ENCODE measurements at regions not wholly inside any gene's neighbourhood (a gene's known extent, or its start where the extent isn't known, plus 50 kb on each side); places are given as distances from the start of the nearest gene placed in this dataset.
A peak's percentile ranks its signal among the peaks of the same experiment; 100 is the strongest.

DNA sequence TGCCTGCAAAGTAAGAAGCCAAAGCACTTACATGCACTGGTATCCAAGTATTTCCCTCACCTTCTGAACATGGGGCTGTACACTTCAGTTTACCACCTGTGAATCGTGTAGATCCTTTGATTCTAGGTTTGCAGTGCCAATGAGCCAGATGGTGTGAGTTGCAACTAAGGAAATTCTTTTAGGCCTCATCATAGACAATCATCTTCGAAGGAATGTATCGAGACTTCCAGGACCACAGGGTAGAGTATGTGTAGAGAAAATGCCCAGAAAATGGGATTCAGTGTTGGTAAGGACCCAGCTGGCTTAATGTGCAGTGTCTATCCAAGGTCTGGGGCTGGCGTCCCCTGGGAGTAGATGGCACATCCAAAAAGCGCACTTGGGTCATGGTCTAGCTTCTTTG, 323.2 kb upstream of the TPM1 start:
- no peak for DNase-seq

DNA sequence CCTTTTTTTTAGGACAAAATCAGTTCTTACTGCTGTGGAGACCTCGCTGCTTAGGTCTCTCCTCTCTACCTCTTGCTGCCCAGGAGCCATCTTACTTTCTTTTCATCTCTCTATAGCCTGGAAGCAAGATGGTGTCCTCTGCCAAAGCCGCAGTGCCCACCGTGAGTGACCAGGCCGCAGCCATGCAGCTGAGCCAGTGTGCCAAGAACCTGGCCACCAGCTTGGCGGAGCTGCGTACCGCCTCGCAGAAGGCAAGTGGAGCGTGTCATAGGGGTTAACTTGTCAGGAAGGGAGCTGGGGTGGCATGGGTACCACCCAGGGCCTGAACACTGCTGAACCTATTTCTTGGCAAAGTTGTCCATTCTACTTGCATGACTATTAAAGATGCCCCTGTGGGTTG, 320.3 kb upstream of the TPM1 start:
- DNase-seq, result no peak

DNA sequence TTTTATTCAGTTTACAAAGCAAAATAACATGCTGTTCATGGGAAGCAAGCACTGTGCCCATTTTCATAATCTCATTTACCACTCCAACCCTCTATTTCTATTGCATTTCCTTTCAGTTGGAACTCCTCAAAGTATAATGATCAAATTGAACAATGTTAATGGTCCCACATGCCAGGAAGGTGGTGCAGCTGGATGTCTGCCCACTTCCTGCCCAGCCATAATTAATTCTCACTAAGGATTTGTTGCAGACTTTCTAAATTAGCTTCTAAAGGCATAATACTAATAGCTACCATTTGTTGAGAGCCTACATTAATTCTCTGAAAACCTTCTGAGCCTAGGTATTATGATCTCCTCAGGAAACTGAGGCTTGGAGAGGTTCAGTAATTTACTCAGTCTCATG, 316.1 kb upstream of the TPM1 start:
- DNase-seq, result no peak

DNA sequence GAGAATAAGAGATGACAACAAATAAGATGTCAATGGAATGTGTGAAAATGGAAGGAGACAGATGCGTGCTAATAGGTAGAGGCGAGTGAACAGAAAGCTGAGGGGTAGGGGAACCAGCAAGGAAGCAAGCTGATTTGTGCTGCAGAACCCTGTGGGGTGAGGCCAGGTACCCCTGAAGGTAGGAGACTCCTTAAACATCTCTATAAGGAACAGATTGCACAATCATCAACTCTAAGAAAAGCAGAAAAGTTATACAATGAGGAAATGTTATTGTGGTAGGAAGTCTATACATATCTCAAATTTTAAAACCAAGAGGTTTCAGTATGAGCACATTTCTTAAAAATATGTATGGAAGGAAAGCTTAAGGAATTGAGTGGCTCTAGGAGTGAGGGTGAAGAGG, 315.0 kb upstream of the TPM1 start:
- no peak for DNase-seq

DNA sequence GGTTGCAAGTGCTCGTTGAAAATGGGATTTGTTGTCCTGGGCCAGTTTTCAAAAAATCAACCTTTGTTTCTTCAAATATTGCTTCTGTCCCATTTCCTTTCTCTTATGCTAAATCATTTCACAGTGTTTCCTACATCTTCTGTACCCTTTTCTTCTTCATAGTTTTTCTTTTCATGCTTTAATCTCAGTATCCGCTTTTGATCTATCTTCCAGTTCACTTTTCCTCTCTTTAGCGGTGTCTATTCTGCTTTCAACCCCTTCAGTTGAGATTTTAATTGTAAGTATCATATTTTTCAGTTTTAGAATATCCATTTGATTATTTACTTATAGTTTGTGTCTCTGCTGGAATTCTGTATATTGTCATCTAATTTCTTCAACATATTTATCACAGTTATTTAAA, 311.7 kb upstream of the TPM1 start:
- no peak for DNase-seq

DNA sequence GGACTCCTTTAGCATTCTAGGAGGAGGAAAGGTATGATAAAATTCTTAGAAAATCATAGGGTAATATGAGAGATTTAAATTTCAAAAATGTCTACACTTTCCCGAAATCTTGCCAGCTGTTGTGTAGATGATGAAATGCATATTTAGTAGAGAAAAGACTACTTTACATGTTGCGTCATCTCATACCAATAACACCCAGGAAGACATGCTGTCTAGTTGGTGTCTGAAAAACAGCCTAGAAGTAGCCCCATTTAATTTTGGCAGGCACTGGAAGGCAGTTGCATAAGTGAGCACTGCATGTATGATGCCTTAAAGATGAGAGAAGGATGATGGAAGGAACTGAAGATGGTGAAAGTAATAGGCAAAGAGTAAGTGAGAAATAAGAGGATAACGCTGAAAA, 310.5 kb upstream of the TPM1 start:
- DNase-seq, result no peak

DNA sequence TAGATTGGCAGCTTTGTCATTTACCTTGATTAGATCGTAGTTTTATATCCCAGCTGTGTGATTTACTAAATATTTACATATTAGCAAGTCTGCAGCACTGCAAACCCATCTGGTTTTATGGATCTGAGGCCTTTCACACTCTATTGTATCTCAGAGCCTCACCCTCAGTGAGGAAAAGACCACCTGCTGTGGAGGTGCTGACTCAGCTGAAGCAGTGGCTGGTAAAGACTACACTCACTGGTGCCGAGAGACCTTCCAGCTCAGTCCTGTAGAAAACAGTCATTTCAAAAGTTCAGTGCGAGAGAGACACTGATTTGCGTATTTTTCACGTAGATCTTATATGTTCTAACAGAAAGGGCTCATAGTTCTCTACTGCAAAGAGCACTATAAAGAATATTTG, 307.8 kb upstream of the TPM1 start:
- no peak for DNase-seq

DNA sequence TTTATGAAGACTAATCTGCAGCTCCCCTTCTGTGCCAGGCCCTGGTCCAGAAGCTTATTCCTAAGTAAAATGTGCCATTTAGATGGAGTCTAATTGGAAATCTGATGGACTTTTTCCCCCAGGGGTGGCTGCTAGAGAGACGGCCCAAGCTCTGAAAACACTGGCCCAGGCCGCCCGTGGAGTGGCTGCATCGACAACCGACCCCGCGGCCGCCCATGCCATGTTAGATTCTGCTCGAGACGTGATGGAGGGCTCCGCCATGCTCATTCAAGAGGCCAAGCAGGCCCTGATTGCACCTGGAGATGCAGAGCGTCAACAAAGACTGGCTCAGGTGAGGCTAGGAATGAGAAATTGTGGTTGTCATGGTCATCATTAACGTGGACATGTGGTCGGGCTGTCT, 305.8 kb upstream of the TPM1 start:
- no peak for DNase-seq

DNA sequence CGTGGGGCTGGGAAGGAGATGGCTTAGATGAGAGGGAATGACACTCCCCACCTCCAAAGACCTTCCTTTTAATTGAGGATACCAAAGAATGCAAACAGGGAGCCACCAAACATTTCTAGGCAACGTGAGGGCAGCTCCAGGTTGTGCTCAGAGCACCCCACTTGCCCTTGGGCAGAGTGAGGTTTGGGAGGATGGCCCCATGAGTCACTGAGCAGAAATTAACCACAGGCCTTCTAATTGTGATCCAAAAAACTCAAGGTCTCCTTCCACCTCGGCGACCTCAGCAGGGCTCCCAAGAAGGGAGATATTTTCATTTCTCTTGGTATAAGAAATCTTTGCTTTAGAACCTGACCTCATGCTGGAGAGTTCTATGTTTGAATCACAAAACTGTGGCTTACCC, 305.0 kb upstream of the TPM1 start:
- no peak for DNase-seq

DNA sequence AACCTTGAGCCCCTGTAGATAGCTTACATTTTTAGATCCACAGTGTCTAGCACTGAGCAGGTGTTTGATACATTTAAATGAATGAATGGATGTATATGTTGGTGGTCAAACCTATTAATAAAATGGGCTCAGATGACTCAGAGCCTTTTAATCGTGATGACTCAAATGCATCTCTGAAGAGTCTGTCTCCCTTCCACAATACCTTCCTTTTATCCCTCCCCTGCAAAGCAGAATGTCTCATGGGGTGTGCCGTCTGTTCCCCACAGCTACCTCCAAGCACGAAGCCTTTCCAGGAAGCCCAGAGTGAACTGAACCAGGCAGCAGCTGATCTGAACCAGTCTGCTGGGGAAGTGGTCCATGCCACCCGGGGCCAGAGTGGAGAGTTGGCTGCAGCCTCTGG, 303.5 kb upstream of the TPM1 start:
- DNase-seq, result no peak

DNA sequence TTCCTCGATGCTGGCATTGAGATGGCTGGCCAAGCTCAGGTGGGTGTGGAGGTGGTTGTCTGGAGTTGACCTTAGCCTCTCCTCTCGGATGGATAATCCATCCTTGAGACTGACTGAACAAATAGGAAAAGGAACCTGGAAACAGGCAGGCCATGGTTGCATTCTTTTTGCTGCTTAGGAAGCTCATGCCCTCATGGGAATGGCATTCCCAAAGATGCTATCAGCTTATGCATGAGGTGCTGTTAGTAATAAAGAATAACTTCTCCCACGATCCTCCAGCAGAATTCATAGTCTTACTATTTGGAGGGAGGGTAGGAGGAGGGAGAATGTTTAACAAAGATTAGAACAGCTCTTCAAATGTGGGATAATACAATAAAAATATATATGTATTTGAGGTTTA, 303.0 kb upstream of the TPM1 start:
- no peak for DNase-seq

DNA sequence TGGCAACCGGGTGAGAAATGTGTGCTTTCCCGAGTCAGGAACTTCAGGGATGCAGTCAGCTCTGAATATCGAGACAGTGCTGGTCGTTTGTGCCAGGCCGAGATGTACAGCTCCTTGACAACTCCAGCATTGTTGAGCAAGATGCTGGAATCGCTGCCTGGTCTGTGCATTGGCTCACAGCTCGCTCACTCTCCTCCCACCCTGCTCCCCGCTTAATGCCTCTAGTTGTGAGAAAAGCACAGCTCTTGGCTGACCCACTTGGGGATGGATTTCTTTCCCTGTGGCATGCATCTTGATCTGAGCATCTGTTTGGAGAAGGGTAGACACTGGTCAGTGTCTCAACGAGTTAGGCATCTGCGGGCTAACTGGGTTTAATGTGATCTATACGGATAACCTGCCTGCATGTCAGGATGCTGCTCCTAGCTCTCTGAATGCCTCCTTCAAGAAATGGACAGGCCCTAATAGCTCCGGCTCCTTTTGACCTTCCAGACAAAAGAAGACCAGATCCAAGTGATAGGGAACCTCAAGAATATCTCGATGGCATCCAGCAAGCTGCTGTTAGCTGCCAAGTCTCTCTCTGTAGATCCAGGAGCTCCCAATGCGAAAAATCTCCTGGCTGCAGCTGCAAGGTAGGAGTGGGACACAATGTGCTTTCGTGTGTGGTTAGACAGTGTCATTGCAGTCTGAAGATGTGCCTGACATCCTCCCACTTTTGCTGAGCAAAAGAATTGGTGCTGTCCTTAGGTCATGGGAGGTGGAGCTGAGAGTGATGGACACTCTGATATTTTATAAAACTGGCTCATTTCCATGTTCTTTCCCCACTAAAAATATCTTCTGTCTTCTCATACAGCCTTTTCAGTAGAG, 302.2 kb upstream of the TPM1 start:
- DNase-seq, result no peak

DNA sequence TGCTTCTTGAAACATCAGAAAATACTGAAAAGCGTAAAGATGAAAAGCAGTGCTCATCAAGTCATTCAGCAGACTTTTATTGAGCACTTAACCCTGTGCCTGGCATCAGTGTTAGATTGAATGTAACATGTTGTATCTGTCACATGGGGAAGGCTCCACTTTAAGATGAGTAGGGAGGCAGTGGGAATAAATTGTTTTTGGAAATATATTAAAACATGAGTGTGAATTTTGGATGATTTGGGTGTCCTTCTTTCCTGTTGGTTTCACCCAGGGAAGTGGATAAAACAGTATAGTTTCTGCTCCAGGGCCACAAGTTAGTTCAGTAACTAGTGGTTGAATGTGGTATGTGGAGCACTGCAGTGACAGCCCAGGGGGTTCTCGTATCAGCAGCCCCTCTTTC, 301.4 kb upstream of the TPM1 start:
- no peak for DNase-seq

DNA sequence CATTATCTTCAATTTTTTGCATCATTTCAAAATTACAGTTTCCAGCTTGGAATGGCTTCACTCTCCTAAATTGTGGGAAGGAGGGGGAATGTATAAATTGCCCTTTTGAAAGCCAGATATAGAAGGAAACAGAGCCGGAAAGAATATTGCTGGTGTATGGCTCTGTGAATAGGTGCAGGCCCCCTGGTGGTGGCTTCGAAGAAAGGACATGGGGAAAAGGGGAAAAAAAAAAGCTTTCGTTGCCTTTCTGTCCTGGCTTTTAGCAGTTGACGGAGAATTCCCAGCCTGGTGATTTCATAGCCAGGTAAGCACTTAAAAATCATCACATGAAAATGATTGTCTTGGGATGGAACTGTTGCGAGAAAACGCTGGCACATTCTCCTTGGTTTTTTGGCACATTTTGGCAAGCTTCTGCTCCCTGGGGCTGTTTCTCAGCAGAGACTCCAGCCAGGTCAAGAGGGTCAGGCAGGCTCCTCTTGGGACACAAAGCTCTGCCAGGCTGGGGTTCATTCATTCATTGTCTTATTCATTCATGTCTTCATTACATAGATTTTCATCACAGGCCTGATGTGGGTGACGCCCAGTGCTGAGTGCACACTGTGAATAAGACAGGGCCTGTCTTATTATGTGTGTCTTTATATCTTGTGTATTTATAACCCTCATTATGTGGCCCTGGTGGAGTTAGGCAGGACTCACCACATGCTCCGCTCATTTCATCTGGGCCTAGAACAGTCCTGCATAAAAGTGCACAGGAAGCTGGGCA, 300.0 kb upstream of the TPM1 start:
- peak; percentile 55 for DNase-seq

DNA sequence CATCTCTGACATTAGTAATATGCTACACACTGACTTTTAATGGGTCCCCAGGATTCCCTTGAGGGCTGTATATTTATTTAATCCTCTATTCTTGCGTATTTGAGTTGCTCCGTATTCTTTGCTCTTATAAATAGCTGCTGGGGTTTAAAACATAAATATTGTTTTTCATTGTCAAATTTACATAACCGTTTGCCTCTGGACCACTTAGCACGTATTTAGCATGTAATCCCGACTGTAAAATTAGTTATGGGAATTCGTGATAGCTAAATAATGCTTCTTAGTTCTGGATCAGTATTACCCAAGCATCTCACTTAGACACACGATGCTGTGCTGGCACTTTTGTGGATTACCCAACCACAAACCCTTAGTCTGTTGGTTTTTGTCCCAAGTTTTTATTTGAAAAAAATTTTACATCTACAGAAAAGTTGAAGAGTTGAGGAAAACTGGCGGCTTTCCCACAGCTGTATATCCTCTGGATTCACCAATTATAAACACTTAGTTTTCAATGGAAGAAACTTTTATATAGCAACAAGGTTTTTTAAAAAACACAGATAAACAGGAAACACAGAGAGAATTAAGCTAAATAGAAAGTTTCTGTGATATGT, 296.8 kb upstream of the TPM1 start:
- no peak for DNase-seq

DNA sequence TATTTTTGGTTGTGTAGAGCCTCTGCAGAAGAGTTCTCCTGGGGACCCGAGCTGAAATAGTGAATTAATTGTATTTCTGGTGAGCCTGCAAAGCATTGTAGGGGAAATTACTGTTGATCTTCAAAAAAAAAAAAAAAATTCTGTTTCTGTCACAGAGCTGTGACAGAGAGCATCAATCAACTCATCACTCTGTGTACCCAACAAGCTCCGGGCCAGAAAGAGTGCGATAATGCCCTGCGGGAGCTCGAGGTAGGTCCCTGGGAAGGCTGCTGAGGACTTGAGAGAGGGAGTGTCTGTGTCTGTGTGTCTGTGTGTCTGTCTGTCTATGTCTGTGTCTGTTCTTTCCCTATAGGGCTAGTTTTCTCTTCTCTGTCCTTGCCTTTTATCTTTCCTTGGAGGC, 294.4 kb upstream of the TPM1 start:
- no peak for DNase-seq

DNA sequence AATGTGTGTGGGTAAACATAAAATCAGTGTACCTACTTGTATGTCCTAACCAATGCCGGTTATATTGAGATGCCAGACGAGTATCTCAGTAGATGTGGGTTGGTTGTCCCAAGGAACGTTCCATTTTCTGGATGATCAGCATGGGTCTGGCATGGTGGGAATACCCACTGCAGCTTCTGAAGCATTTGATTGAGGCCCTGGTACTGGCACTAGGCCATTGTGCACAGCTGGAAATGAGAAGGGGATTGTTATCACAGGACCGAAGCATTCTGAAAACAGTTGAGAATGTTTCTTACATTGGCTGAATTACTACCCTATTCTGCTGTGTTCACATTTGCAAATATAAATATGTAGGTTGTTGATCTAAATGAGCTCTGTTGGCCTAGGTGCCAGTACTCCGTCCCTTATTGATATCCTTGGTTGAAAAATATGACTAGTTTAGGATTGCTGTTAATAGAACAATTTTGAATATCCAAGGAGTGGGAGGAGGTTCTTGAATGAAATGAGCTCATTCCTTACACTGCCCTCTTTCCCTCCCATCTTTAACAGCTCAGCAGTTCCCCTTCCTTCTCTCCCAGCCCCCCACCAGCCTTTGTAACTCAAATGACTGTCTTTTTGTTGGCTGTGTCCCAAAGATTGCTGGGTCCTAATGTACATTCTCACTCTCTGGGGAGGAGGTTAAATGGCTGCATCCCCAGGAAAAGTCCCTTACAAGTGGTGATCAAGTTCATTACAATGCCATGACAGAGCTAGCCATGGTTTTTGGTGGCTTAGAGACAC, 293.3 kb upstream of the TPM1 start:
- no peak for DNase-seq

DNA sequence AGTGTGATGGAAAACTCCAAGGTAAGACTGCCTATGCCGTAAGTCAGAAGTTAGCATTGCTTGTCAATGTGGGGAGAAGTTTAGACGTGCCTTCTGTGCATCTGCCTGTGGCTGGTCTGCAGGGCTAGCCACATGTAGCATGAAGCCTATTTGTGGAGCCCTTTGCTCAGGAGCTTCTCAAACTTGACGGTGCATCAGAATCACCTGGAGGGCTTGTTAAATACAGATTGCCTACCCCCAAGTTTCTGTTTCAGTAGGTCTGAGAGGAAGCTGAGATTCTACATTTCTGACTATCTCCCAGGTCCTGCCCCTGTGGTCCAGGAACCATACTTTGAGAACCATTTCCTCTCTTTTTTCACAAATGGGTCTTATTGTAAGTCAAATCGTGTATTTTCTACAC, 292.1 kb upstream of the TPM1 start:
- no peak for DNase-seq

DNA sequence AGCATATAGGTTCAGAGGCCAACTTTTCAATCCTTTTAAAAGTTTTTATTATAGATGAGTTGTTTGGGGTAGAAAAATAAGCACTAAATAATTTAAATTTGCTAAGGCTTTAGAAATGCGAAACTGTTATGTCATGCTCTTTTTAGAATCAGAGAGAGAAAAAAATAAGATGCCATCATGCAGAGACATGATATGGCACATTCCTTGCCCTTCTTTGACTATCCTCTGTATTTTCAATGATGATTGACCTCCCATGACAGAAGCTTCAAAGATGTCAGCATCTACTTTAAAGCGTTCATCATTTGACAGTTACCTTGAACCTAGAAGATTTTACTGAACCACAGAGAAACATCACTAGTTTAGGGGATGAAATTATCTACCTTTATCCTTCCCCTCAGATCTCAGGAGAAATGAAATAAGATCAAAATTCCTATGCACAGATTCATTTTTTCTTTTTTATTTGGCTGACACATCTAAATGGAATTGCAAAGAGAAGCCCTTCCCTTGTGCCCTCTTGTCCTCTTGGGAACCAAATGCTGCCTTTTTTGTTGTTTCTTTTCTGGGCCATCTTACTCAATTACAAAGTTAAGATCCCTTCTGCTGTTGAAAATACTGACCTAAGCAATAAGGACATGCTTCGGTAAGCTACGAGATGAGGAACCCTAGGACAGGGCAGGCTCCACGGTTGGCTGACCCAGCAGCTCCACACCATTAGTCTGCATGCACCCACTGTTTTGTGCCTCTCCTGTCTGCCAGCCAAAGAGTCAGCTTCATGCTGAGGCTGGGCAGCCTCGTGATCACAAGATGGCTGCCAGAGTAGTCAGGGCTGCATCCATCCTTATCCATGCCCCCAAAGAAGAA, 289.7 kb upstream of the TPM1 start:
- no peak for DNase-seq

DNA sequence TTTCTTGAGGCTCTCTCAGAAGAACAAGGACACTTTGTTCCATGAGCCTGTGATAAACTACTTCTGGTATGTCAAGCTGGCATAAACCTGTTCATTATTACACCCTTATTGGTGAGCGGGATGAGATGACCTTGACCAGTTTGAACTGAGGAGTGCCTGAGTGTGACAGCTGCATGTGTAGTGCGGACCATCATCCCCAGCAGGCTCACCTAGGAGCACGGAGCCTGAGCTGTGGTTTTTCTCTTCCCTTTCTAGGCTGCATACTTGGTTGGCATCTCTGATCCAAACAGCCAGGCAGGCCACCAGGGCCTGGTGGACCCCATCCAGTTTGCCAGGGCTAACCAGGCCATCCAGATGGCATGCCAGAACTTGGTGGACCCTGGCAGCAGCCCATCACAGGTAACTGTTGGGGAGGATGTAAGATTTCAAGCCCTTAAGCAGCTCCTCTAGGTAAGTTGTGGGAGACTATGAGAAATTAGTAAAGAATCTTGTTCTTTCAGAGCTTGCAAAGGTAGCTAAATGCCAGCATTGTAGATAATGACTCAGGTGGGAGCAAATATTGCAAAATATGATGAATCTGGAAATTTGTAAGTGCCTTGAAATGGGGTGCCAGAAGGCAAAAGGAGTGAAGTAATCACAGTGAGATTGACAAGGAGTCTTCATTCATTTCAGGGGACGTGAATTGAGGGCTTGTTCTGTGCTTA, 288.9 kb upstream of the TPM1 start:
- no peak for DNase-seq

DNA sequence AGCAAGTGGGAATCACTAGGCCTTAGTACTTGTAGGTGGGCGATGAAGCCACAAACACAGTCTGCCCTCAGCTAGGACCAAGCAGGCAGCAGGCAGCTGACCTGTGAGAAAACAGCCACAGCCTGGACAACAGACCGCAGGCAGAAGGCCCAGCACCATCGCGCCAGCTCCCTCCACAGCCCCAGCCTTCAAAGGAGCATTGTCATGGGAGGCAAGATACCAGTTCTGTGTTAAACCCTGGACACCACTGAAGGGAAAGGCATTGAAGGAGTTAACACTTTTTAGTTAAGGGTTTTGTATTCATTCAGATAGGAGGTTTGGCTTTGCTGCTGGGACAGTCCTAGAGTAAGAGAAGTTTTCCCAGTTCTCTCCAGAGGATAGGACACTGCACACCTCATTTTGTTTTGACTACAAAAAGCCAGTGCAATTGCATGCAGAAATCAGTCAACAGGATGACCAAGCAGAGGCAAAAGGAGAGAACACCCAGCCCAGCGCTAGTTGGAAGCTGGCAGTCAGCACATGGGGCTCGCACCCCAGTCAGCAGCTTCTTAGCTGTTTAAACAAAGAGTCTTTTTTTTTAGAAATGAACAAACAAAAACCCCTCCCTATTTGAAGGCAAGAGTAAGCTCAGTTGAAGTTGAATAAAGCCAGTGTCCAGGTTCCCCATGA, 286.1 kb upstream of the TPM1 start:
- DNase-seq, result no peak
